ENCODE measurements at regions not wholly inside any gene's neighbourhood (a gene's known extent, or its start where the extent isn't known, plus 50 kb on each side); places are given as distances from the start of the nearest gene placed in this dataset.

- TF ChIP-seq CTCF (IDR thresholded peaks at IDR 0.05) (no peak), POLR2AphosphoS5 (IDR thresholded peaks at IDR 0.05) (no peak), POLR2A (IDR thresholded peaks at IDR 0.05) (no peak)
These were observed 341.8 kb downstream of the CXCL12 start for GRCh38 chr10:44042926-44043602.
